Suppressor macrophage treated with lipopolysaccharide for 1 hour (primary cell): ENCODE measurements at regions not wholly inside any gene's neighbourhood (a gene's known extent, or its start where the extent isn't known, plus 50 kb on each side); places are given as distances from the start of the nearest gene placed in this dataset.

ENCODE experiments used
- DNase-seq, 3 donors: peaks; one replicate each; pipeline ENCODE4 v3.0.0-alpha.2; 2020 to 2022

- DNase-seq: no peak
Measured at GRCh38 chr11:71309181-71309580, 56.8 kb upstream of the SHANK2 start.

GRCh38 chr11:71307811-71308645, 55.7 kb upstream of the SHANK2 start:
- no peak for DNase-seq

GRCh38 chr11:71305451-71306125, 53.2 kb upstream of the SHANK2 start:
- peak in 2 of 3 donors; percentile 1 to 2 for DNase-seq

- no peak for DNase-seq
Measured at GRCh38 chr11:71305041-71305440, 52.7 kb upstream of the SHANK2 start.

- no peak for DNase-seq
Measured at GRCh38 chr11:71304491-71304890, 52.1 kb upstream of the SHANK2 start.

- no peak for DNase-seq
Measured at GRCh38 chr11:71304045-71304444, 51.7 kb upstream of the SHANK2 start.

GRCh38 chr11:71302911-71303310, 50.5 kb upstream of the SHANK2 start:
- no peak for DNase-seq

GRCh38 chr11:71302534-71302909, 50.1 kb upstream of the SHANK2 start:
- no peak for DNase-seq
